A549 (cell line): ENCODE measurements at regions not wholly inside any gene's neighbourhood (a gene's known extent, or its start where the extent isn't known, plus 50 kb on each side); places are given as distances from the start of the nearest gene placed in this dataset.

Experiments used
- ATAC-seq, 2 experiments: fragments of 200-7000 bp in 1 of 2; fragments of >200 bp in 1 of 2; cut with Nextera tagmentation in 1 of 2; cut with Tn5 transposase in 1 of 2; 3 replicates each; pipeline versions ENCODE4 v1.8.0 to v1.9.1; 2018 to 2020; ENCODE audit warnings: mild to moderate bottlenecking in 1 of 2, moderate library complexity in 1 of 2
- CTCF ChIA-PET: fragments of 300-600 bp; sonication (Branson Sonifier 250); formaldehyde crosslinking; extraction: SDS; loops from one replicate; lab custom pipeline; 2021; ENCODE audit warnings: antibody characterized with exemption, inconsistent platforms; lab: Yijun Ruan, JAX
- POLR2A ChIA-PET: fragments of 350-600 bp; formaldehyde crosslinking; extraction: SDS; loops from one replicate; lab custom pipeline; 2021; ENCODE audit warnings: antibody characterized with exemption, inconsistent platforms; lab: Yijun Ruan, JAX
- DNase-seq, 2 experiments: peaks; one replicate each; pipeline versions ENCODE4 v3.0.0 to v3.0.0-alpha.2; 2011 to 2016; ENCODE audit warnings: low read depth in 1 of 2, low spot score in 1 of 2
- FAIRE-seq: peaks from 2 replicates; lab custom pipeline; 2011; peaks lifted over from hg19 to GRCh38; lab: Jason Lieb, UNC
- H3K27ac ChIP-seq, 2 experiments: fragments of >200 bp; sonication (Bioruptor Twin); formaldehyde crosslinking; 3 replicates each; pipeline ENCODE4 v1.5.1; 2016 to 2017
- H3K4me1 ChIP-seq: fragments of >200 bp; sonication (Bioruptor Twin); formaldehyde crosslinking; 3 replicates; pipeline ENCODE4 v1.6.1; 2016
- H3K4me2 ChIP-seq: fragments of >200 bp; sonication (Bioruptor Twin); formaldehyde crosslinking; 3 replicates; pipeline ENCODE4 v1.6.1; 2016
- H3K4me3 ChIP-seq: fragments of >200 bp; sonication (Bioruptor Twin); formaldehyde crosslinking; 3 replicates; pipeline ENCODE4 v1.5.1; 2016
- H3K9me3 ChIP-seq: fragments of >200 bp; sonication (Bioruptor Twin); formaldehyde crosslinking; 3 replicates; pipeline ENCODE4 v1.6.1; 2016
- BCL3 ChIP-seq: fragments of >200 bp; sonication (Bioruptor Twin); formaldehyde crosslinking; IDR thresholded peaks from 3 replicates; pipeline ENCODE4 v1.6.1; 2016
- CBX2 ChIP-seq: fragments of 200-600 bp; sonication (generic); IDR thresholded peaks from 2 replicates; pipeline ENCODE4 v1.6.1; 2016; ENCODE audit warnings: low read depth, mild to moderate bottlenecking, borderline replicate concordance
- CEBPB ChIP-seq, 2 experiments: fragments of >200 bp in 1 of 2; sonication (Bioruptor Twin) in 1 of 2; formaldehyde crosslinking in 1 of 2; IDR thresholded peaks; 2 replicates each; pipeline ENCODE4 v1.6.1; 2012 to 2016
- ELK1 ChIP-seq: fragments of 150-350 bp; IDR thresholded peaks from 2 replicates; pipeline ENCODE4 v1.6.1; 2014; ENCODE audit warnings: low read depth, mild to moderate bottlenecking, low read length
- ESRRA ChIP-seq: fragments of 150-350 bp; IDR thresholded peaks from 2 replicates; pipeline ENCODE4 v1.6.1; 2014; ENCODE audit warnings: mild to moderate bottlenecking, low read length, borderline replicate concordance
- FOSB ChIP-seq: fragments of 250-450 bp; sonication (Bioruptor Pico); IDR thresholded peaks from 2 replicates; pipeline ENCODE4 v1.5.0; 2020; ENCODE audit warnings: mild to moderate bottlenecking, moderate library complexity
- FOXS1 ChIP-seq: fragments of 250-450 bp; sonication (Bioruptor Pico); IDR thresholded peaks from 2 replicates; pipeline ENCODE4 v1.5.0; 2020; ENCODE audit warnings: mild to moderate bottlenecking, moderate library complexity
- GATA3 ChIP-seq: IDR thresholded peaks from 2 replicates; pipeline ENCODE4 v1.6.1; 2012; ENCODE audit warnings: borderline replicate concordance
- HDAC2 ChIP-seq: fragments of 200-600 bp; sonication (generic); IDR thresholded peaks from 2 replicates; pipeline ENCODE4 v1.6.1; 2016
- HEYL ChIP-seq: fragments of 250-450 bp; sonication (Bioruptor Pico); IDR thresholded peaks from 2 replicates; pipeline ENCODE4 v1.8.0; 2021; ENCODE audit warnings: mild to moderate bottlenecking, moderate library complexity
- HOXA7 ChIP-seq: fragments of 250-450 bp; sonication (Bioruptor Pico); IDR thresholded peaks from 2 replicates; pipeline ENCODE4 v1.5.0; 2020; ENCODE audit warnings: mild to moderate bottlenecking, moderate library complexity
- HOXB13 ChIP-seq: fragments of 250-450 bp; sonication (Bioruptor Pico); IDR thresholded peaks from 2 replicates; pipeline ENCODE4 v1.5.0; 2020; ENCODE audit warnings: low read depth, mild to moderate bottlenecking, moderate library complexity
- JUN ChIP-seq, 2 experiments: fragments of >200 bp; sonication (Bioruptor Twin); formaldehyde crosslinking; IDR thresholded peaks; 2 replicates in 1 of 2; 3 replicates in 1 of 2; pipeline ENCODE4 v1.6.1; 2016 to 2017
- KDM1A ChIP-seq: fragments of 200-600 bp; sonication (generic); IDR thresholded peaks from 2 replicates; pipeline ENCODE4 v1.6.1; 2016; ENCODE audit warnings: low read depth, mild to moderate bottlenecking
- NR3C1 ChIP-seq: fragments of >200 bp; sonication (Bioruptor Twin); formaldehyde crosslinking; IDR thresholded peaks from 3 replicates; pipeline ENCODE4 v1.6.1; 2017
- POLR2A ChIP-seq: IDR thresholded peaks from 2 replicates; pipeline ENCODE4 v1.6.1; 2012; ENCODE audit warnings: mild to moderate bottlenecking, low read length
- POLR2AphosphoS2 ChIP-seq: conservative IDR thresholded peaks from 2 replicates; pipeline ENCODE4 v1.6.1; 2012; ENCODE audit warnings: low read length, improper control_type of control experiment, inconsistent platforms
- RARB ChIP-seq: fragments of 250-450 bp; sonication (Bioruptor Pico); IDR thresholded peaks from 2 replicates; pipeline ENCODE4 v1.8.0; 2021; ENCODE audit warnings: mild to moderate bottlenecking, moderate library complexity
- RCOR1 ChIP-seq: fragments of 150-350 bp; IDR thresholded peaks from 2 replicates; pipeline ENCODE4 v1.6.1; 2014; ENCODE audit warnings: antibody characterized with exemption, low read length, low read depth
- REST ChIP-seq: fragments of 200-600 bp; sonication (generic); IDR thresholded peaks from 2 replicates; pipeline ENCODE4 v1.6.1; 2016; ENCODE audit warnings: antibody characterized with exemption, mild to moderate bottlenecking, moderate library complexity
- RNF2 ChIP-seq: fragments of 200-600 bp; sonication (generic); IDR thresholded peaks from 2 replicates; pipeline ENCODE4 v1.6.1; 2016; ENCODE audit warnings: low read depth, mild to moderate bottlenecking, antibody characterized with exemption, moderate library complexity, borderline replicate concordance
- SMC3 ChIP-seq: fragments of >200 bp; sonication (Bioruptor Twin); formaldehyde crosslinking; IDR thresholded peaks from 3 replicates; pipeline ENCODE4 v1.6.1; 2018; ENCODE audit warnings: inconsistent platforms
- TP53 ChIP-seq: fragments of 250-450 bp; sonication (Bioruptor Pico); IDR thresholded peaks from 2 replicates; pipeline ENCODE4 v1.5.0; 2021; ENCODE audit warnings: mild to moderate bottlenecking, moderate library complexity
- ZFP36 ChIP-seq: fragments of 450-650 bp; IDR thresholded peaks from 2 replicates; pipeline ENCODE4 v1.6.1; 2014; ENCODE audit warnings: borderline replicate concordance; ENCODE audit not compliant: partially characterized antibody
- ZNF302 ChIP-seq: fragments of 250-450 bp; sonication (Bioruptor Pico); IDR thresholded peaks from 2 replicates; pipeline ENCODE4 v1.9.0; 2021; ENCODE audit warnings: inconsistent platforms, mild to moderate bottlenecking, moderate library complexity
- whole genome bisulfite sequencing: methylation state at CpG from one replicate; pipeline ENCODE4 v1.1.6; 2017; ENCODE audit errors: missing lambda C conversion rate; 5-methylcytosine and 5-hydroxymethylcytosine counted together

GRCh38 chr17:14746822-14747602, 446.1 kb downstream of the HS3ST3B1 start:
- DNase-seq (no peak), FAIRE-seq (no peak), ATAC-seq (no peak)
- TF ChIP-seq REST (no peak), FOSB (CRISPR knock-in tag) (no peak), POLR2AphosphoS2 (no peak), RNF2 (no peak), ZFP36 (no peak), GATA3 (no peak), HOXA7 (CRISPR knock-in tag) (no peak), ZNF302 (CRISPR knock-in tag) (no peak), KDM1A (no peak), JUN (IDR thresholded peaks at IDR 0.05) (no peak), RARB (CRISPR knock-in tag) (no peak), CEBPB (IDR thresholded peaks at IDR 0.05) (no peak), TP53 (CRISPR knock-in tag) (no peak), HOXB13 (CRISPR knock-in tag) (no peak)
- POLR2A ChIA-PET = no interaction called here
- Histone ChIP-seq H3K4me3 (no peak overlapping the region), H3K9me3 (0 out of 3 replicates have a peak, but pooled peaks cover 4% of the 10 kb centered on the region), H3K4me1 (peaks cover 8% of the 10 kb centered on the region), H3K27ac (peak overlapping the region in 1 of 2 experiments; percentile 59; a peak in 1 of 6 replicates), H3K4me2 (no peak overlapping the region)
- CTCF ChIA-PET = interaction anchor here (1.1 to 1.7 kb wide), 4 partner anchors 9 to 180 kb away, joined by 3 to 8 read pairs (median 4); no protein-coding TSS in a partner anchor
- WGBS = 76% methylated on average over 8 of the region's 8 CpGs

GRCh38 chr17:14745541-14745940, 444.7 kb downstream of the HS3ST3B1 start:
- Histone ChIP-seq H3K4me3 (no peak overlapping the region), H3K4me1 (peaks cover 22% of the 10 kb centered on the region), H3K27ac (peak overlapping the region; percentile 59; a peak in 4 of 6 replicates), H3K9me3 (0 out of 3 replicates have a peak, but pooled peaks cover 4% of the 10 kb centered on the region), H3K4me2 (no peak overlapping the region; the same call in 2 of the 3 replicates)
- peak; percentile 59 for FAIRE-seq
- POLR2A ChIA-PET = no interaction called here
- TF ChIP-seq ELK1 = no peak
- no peak for TF ChIP-seq POLR2A
- no peak for TF ChIP-seq CBX2
- no peak for TF ChIP-seq RCOR1
- no peak for TF ChIP-seq BCL3
- no peak for TF ChIP-seq RNF2
- TF ChIP-seq SMC3 = no peak
- TF ChIP-seq ESRRA = no peak
- no peak for TF ChIP-seq HEYL (CRISPR knock-in tag)
- TF ChIP-seq FOXS1 (CRISPR knock-in tag) = no peak
- no peak for TF ChIP-seq ZNF302 (CRISPR knock-in tag)
- TF ChIP-seq POLR2AphosphoS2 = no peak
- TF ChIP-seq HOXB13 (CRISPR knock-in tag) = no peak
- no peak for TF ChIP-seq ZFP36
- TF ChIP-seq NR3C1 = no peak
- TF ChIP-seq HDAC2 = no peak
- no peak for ATAC-seq
- DNase-seq = no peak
- CTCF ChIA-PET = interaction anchor here (1.4 to 1.7 kb wide), 2 partner anchors 8 to 15 kb away, joined by 4 to 8 read pairs; no protein-coding TSS in a partner anchor
- WGBS = 81% methylated on average over 1 of the region's 1 CpG
